CD1c-positive myeloid dendritic cell (primary cell): ENCODE measurements at regions not wholly inside any gene's neighbourhood (a gene's known extent, or its start where the extent isn't known, plus 50 kb on each side); places are given as distances from the start of the nearest gene placed in this dataset.
"Not testable (repeated sequence)": the region's sequence is repeated elsewhere in the genome, so short reads cannot be mapped to it uniquely, and the experiment has no call there.

ENCODE experiments used
- DNase-seq: peaks from one replicate; pipeline ENCODE4 v3.0.0-alpha.2; 2016; ENCODE audit errors: extremely low spot score

DNA sequence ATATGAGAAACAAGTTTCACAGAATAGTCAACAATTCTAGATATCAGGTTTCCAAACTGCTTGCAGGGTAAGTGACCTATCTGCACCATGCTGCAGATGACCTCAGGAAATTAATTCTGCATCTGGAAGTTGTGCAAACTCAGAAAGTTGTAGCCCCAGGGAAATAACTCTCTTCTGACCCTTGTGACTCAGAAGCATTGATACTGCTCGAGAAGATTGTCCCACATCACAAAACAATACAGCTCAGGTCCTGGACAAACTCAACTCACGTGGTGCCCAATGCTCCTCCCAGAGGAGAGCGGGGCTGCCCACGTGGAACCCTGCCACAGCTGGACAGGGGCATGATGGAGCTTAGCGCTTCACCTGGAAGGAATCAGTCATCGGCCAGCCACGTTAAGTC is 221.9 kb upstream of the LRRC61 start:
- DNase-seq = not testable (repeated sequence)

DNA sequence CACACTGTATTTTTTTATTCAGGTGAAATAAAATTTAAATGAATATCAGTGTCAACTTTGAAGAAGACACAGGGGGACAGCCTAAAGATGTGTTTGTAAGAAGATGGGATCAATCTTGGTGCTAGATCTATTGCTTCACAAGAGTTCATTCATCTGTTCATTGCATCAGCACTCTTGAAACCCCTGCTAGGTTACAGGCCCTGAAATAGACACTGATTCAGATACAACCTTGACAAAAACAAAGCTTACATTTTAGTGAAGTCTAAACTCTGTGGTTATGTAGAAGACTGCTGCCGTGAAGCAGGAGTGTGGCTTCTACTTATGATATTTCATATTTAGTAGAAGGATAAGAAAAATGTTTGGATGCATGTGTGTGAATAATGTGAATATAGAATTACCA is 215.9 kb upstream of the LRRC61 start:
- DNase-seq = not testable (repeated sequence)

DNA sequence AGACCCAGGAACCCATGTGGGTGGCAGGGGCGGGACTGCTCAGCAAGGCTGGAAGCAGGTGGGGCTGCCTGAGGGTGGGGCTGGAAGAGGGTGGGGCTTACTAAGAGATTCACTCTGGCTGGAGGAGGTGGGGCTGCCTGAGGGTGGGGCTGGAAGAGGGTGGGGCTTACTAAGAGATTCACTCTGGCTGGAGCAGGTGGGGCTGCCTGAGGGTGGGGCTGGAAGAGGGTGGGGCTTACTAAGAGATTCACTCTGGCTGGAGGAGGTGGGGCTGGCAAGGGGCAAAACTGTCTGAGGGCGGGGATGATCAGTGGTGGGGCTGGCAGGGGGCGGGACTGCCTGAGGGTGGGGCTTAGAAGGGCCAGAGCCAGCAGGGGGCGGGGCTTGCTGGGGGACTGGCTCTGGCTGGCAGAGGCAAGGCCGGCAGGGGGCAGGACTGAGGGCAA is 212.8 kb upstream of the LRRC61 start:
- not testable (repeated sequence) for DNase-seq

DNA sequence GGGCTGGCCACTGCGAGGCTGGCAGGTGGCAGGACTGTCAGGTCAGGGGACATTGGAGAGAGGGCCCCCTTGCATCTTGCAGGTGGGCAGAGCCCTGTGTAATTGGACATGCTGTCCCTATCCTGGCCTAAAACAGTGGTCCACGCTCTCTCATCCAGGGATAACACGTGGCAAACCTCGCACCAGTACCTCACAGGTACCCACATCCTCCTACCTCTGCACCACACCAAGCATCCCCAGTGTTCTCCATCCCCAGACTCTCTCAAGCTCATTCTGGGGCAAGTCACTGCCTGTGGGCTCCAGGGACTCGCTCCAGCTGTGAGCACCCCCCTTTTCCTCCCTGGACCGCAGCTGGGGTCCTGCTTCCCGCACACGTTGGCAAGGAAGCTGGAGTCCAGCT is 212.3 kb upstream of the LRRC61 start:
- not testable (repeated sequence) for DNase-seq

DNA sequence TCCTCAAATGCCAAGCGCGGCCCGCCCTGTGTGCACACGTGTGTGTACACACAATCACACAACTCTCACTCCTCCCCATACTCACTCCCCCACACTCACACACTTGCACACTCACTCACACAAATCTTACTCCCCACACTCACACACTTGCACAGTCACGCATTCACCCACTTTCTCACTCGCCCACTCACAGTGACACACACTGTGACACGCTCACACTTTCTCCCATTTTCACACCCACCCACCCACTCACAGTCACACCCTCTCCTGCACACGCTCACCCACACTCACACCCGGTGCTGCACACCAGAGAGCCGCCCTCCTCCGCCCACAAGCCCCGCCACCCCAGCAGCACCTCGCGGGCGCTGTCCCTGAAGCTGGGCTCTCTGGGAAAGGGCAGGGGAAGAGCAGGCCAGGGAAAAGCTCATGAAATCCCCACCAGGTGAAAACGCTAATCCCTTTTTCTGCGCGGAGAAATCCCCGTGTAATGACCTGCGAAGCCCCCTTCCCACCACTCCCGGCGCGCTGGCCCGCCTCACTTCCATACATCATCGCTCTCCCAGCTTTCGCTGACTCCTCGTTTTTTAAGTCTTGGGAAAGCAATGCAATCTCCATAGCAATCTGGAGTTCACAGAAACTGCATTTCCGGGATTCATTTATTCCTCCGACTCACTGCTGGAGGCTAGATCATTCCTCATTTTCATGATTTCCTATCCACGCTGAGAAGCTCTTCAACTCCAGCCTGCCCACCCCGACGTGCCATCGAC is 211.6 kb upstream of the LRRC61 start:
- DNase-seq = not testable (repeated sequence)

DNA sequence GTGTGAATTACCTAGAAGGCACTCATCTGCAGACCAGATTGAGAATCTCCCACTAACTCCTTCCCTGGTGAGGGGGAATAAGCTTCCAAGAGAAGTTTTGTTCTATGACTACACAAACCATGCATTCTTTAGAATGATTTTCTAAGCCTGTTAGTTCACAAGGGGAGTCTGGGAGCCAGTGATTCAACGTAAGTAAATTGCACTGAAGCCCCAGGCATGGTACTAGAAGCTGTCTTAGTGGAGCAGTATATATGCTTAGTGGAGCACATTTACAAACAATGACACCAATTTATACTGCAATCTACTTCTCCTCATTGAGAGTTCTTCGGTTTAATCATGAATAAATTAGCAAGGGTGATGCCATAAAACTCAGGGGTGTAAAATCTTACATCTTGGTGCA is 209.9 kb upstream of the LRRC61 start:
- not testable (repeated sequence) for DNase-seq

DNA sequence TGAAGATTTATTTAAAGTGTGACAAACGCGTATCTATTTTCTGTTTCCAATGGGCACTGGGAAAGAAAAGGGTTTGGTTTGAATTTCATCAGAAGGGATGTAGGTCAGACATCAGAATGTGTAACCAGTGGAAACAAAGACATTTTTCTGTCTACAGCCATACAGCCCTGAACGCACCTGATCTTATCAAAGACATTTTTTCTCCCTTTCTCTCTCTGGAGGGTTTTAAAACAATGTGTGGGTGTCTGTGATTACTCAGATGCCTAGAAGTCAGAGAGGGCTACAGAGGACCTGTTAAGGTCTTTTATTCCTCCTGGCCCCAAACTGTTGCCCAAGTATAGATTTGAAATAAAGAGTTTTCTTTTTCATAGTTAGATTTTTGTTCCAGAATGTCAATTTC is 208.6 kb upstream of the LRRC61 start:
- not testable (repeated sequence) for DNase-seq

DNA sequence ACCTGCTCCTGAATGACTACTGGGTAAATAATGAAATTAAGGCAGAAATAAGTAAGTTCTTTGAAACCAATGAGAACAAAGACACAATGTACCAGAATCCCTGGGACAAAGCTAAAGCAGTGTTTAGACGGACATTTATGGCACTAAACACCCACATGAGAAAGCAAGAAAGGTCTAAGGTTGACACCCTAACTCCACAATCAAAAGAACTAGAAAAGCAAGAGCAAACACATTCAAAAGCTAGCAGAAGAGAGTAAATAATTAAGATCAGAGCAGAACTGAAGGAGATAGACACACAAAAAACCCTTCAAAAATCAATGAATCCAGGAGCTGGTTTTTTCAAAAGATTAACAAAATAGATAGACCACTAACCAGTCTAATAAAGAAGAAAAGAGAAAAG is 203.2 kb upstream of the LRRC61 start:
- DNase-seq = not testable (repeated sequence)

DNA sequence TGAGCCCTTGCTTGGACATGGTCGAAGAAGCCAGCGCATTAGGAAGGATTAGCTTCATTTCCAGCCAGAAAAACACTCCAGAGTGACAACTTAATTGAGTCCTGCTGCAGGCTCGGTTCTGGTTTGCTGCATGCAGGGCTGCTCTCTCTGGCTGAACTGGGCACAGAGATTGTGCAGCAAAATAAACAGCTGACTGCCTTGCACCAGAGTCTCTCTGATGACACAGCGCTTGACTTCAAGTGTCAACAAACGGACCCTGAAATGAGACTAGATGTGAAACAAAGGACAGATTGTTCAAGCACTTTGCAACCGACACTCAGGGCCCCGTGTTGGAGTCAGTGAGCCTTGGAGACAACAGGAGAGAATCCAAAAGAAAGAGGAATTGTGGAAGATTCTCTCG is 197.3 kb upstream of the LRRC61 start:
- DNase-seq = not testable (repeated sequence)

DNA sequence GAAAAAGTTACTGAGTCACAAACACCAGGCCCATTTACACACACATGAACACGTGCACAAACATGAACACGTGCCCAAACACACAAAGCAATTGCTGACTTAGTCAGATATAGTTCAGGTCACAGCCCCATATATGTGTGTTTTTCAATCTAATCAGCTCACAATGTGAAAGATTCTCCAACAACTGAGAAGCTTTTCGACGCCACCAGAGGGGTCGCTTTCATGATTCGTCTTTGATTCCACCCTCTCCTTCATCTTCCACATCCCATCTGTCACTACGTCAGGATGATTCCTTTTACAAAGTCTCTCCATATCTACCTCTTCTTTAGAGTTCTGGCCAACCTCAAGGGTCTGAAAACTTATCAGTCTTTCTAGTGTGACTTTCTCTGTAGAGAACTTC is 188.7 kb upstream of the LRRC61 start:
- not testable (repeated sequence) for DNase-seq

DNA sequence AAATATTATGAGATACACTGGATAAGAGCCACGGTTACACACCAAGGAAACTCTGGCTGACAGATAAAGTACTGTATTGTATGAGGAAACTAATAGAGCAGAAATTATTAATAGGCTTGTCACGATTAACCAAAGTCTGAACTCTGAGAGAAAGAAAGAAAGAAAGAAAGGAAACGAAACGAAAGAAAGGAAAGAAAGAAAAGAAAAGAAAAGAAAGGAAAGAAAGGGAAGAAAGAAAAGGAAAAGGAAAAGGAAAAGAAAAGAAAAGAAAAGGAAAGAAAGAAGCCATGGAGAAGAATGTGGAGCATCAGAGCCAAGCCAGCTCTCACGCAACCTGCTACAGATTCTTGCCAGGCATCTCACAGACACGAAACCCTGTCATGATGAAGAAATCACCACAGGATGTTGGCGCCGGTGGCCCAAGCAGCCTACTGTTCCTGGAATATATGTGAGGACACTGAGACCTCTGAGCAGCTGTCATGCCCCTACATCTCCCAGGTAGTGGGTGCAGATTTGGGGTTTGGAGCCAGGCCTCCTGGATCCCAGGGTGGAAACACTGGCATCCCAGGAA is 187.4 kb upstream of the LRRC61 start:
- not testable (repeated sequence) for DNase-seq

DNA sequence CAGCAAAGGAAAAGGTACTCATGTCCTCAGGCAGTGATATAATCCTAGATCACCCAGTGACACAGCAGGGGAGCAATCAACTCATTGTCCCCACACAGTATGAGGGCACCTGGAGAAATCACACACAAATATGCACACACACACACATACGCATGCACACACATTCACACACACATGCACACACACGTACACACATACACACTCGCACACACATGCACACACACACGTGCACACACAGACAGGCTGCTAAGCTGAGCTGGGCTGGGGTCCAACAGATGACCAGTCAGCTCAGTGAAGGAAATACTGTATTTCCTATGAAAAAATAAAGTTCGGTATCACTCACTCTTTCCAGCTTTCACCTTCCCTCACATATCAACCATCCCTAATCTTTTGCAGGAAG is 183.3 kb upstream of the LRRC61 start:
- not testable (repeated sequence) for DNase-seq

DNA sequence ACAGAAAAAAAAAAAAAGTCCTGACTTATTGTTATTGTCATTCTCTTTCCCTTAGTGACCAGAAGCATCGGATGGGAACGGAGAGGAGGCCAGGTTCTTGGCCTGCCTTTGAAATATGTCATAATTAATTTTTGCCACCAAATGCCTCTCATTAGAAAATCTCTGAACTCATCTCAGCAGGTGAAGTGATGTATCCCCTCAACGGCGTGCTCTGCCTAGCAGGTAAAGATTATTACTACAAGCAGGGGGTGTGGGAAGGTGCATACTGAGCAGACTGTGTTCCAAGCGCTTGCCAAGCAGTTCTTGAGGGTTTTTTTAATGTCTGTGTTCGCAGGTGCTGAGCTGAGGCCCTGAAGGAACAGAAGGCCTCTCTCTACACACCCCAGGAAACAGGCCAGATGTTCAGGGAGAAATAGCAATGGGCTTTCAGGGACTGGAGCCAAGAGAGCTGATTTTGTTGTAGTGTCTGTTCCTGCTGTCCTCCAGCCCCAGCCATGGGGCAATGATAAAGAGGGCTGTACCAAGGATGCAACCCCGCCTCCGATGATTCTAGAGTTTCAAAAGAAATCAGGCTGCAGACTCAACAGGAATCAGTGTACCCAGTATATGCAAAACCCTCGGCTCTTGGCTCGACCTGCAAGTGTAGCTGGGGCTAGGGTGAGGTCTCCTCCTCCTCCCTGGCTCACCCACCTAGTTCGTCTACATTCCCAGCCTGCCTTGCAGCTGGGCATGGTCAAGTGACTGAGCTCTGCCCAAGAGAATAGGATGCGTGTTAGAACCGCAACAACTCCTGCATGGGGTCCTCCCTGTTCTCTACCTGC is 181.4 kb upstream of the LRRC61 start:
- DNase-seq = not testable (repeated sequence)

DNA sequence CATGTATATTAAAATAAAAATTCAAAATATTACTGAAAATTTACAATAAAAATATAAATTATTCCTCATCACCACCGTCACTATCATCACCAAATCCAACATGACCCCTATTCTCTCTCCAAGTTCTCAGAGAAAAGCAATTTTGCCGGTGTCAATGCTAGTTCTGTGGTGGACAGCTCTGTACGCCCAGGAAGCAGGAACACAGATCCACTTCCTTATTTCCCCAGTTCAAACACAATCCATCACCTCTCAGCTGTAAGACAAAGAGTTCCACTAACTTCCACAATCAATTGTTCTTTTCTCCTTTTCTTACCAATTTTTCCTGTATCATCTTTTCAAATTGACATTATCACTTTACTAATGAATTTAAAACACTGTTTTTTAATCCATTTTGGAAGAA is 177.0 kb upstream of the LRRC61 start:
- DNase-seq = not testable (repeated sequence)

DNA sequence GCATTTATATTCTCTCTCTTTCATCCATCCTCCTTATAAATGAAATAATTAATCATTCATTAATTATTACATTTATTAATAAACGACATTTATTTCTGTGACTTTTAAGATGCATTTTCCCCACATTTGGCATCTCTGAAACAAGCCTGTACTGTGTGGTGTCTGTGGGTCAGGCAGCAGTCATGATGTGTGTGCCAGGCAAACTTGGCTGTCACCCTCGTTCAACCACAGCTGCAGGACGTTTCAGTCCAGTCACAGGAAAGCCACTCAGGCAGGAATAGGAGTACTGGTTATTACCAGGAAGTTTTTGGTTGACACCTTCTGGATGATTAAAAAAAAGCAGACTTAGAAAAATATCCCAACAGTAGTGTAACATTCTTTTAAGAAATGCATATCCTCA is 175.6 kb upstream of the LRRC61 start:
- DNase-seq = not testable (repeated sequence)

DNA sequence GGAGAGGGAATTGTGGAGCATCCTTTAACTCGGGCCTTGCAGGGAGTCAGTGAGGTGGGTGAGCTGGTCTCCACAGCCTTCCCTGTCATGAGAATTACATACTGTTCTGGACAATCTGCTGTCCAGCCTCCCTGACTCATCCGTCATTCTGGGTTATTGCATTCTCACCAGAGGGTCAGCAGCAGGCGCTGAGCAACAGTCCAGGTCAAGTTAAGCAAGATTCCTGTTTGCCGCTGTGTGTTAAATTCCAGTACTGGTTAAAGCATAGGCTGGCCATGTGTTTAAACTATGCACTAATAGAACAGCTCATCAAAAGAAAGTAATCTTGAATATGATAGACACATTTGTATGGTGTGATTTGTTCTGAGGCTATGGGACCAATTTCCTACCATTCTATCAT is 167.1 kb upstream of the LRRC61 start:
- not testable (repeated sequence) for DNase-seq

DNA sequence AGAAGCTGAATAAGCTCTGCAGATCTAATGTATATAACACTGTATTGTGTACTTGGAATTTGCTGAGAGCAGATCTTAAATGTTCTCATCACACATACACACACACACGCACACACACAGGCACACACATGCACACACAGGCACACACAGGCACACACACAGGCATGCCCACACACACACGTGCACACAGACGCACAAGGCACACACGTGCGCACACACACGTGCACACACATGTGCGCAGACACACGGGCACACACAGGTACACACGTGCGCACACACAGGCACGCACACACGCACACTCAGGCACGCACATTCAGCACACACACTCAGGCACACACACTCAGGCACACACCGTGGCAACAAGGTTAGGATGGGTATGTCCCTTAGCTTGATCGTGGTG is 164.5 kb upstream of the LRRC61 start:
- DNase-seq = not testable (repeated sequence)

DNA sequence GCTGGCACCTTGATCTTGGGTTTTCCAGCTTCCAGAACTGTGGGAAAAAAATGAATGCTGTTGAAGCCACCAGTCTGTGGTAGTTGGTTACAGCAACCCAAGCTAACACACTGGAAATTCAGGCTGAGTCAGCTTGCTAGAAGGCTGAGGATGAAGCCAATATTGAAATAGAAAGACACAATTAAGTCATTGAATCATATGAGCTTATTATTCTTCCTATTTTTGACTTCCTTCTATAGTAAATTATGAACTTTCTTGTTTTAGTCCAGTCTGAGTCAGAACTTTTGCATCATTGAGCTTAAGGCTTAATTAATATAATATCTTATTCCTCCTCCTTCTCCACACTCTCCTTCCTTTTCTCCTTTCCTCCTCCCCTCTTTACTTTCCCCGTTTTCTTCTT is 153.6 kb upstream of the LRRC61 start:
- peak; percentile 37 for DNase-seq

DNA sequence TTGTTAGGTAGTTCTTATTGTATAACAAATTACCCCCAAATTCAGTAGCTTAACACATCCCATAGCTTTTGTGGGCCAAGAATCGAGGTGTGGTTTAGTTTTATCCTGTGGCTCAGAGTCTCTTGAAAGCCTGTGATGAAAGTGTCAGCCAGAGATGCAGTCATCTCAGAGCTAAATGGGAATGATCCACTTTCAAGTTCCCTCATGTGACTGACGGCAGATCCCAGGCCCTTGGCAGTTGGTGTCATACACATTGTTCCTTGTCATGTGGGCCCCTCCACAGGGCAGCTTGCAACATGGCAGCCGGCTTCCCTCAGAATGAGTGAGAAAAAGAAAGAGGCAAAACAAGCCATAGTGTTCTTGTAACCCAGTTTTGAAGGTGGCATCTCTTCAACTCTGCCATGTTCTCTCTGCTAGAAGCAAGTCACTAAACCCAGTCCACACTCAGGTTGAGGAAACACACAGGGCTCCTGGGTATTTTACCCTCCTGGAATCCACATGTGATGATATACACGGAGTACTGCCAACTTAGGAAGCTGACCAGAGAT is 153.1 kb upstream of the LRRC61 start:
- DNase-seq = not testable (repeated sequence)

DNA sequence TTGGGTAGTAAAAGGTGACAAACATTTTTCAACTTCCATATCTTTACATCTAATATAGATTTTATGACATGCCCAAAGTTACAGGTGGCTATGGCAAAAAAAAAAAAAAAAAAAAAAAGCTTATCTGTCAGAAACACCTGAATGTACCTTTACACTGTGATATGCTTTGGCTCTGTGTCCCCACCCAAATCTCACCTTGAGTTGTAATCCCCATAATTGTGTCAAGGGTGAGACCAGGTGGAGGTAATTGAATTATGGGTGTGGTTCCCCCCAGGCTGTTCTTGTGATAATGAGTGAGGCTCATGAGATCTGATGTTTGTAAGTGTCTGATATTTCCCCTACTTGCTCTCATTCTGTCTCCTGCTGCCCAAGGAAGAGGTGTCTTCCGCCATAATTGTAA is 139.6 kb upstream of the LRRC61 start:
- DNase-seq = not testable (repeated sequence)

DNA sequence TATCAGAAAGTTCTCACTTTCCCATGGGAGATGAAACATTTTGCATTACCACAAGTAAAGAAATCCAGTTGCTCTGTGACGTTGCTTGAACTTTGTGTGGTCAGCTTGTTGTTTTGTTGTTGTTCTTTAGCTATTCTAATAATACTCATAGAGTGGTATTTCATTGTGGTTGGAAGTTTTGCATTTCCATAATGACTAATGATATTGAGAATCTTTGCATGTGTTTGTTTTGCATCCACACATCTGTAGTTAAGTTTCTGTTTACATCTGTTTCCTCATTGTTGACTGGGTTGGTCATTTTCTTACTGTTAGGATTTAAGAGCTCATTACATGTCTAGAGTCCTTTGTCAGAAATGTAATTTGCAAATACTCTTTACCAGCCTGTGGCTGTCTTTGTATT is 133.2 kb upstream of the LRRC61 start:
- not testable (repeated sequence) for DNase-seq

DNA sequence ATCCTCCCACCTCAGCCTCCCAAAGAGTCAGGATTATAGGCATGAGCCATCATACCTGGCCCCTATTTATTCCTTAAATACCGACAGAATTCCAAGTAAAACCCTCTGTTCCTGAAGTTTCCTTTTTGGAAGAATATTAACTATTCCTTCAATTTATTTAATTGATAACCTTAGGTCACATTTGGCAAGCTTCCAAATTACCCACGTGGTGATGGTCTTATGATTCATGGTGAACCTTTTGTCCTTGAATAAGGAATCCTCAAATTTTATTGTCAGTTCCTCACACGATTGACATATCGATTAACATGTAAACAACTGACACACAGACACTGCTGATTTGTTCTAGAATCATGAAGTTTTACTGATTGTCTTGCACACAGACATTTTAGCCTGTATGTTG is 130.6 kb upstream of the LRRC61 start:
- not testable (repeated sequence) for DNase-seq
